HG02798 (cell line): ENCODE measurements at regions not wholly inside any gene's neighbourhood (a gene's known extent, or its start where the extent isn't known, plus 50 kb on each side); places are given as distances from the start of the nearest gene placed in this dataset.
"Not testable (repeated sequence)": the region's sequence is repeated elsewhere in the genome, so short reads cannot be mapped to it uniquely, and the experiment has no call there.

Experiments
- ATAC-seq: cut with Tn5 transposase; IDR thresholded peaks from one replicate; pipeline ENCODE4 v1.9.1; 2021; ENCODE audit warnings: mild to moderate bottlenecking; ENCODE audit not compliant: unreplicated experiment, poor library complexity

DNA sequence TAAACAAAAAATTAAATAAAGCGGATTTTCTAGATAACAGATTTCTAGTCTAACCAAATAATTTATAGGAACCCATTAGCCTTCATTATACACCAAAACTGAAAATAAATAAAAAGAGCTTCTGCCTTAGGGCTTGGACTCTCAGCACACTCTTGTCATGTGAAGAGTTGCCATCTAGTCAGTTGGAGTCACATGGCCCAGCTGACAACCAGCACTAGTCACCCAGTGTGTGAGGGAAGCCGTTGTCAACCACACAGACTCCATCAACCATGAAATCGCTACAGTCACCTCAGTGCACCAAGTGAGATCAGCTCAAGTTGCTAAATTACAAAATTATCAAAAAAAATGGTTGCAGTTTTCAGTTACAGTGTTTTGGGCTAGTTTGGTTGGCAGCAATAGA lies 470.0 kb downstream of the GASK1B start:
- ATAC-seq, result no peak

DNA sequence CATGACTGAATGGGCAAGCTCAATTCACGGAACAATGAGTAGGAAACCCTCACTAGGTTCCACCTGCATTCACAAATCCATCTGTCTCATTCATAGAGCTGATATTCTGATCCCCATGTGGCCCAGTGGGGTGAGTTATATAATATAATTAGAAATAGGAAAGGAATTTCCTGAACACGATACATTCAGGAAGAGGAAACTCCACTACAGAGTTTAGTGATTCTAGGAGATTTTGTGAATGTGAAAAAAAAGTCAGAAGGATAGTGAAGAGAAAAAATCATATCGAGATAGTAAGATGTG lies 471.2 kb downstream of the GASK1B start:
- ATAC-seq, result no peak

DNA sequence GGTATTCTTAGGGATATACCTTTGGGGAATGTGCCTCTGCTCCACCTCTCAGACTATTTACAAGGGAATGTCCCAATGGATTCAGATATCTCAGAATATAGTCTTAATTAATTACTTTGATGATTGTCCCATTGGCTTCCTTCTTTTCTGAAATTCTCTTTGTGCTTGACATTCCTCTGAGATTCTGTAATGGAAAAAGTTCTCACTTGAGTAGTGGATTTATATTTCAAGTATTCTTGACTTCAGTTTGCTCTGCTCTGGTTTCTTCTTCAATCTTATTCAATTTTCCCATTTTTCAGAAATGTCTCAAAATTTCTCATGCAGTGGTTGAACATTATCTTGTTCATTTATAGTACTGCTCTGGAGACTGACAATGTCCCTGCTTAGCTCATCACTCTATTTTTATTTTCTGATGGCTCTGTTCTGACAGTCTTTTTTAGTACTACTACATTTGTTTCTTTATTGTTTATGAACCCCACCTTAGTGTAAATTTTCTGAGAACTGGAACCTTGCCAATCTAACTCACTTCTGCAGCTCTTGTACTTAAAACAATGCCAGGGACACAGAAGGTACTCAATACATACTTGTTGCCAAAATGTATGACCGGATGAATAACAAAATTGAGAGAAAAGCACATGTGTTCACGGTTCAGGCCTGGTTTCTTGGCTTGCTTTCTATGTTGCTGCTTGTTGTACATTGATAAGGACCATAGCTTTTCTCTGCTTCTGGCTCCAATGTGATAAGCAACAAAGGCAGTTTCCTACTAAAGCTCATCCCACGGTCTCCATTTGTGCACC lies 471.7 kb downstream of the GASK1B start:
- ATAC-seq, result no peak

DNA sequence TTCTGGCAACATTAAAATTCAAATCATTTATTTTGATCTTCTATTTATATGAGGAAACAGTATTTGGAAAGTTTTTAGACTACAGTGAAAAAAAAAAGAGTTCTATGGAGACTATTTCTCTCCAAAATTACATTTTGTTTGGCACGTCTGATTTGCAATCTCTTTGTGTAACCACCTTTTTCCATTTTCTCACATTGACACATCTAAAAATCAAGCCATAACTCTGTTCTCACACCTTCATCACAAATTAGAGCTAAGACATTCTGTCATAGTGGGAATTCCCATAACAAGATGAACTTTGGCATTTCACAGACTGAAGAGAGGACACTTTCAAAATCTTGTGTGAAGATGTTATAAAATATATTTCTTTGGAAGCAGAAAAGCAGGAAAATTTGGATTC lies 468.9 kb downstream of the GRIA2 start:
- no peak for ATAC-seq

DNA sequence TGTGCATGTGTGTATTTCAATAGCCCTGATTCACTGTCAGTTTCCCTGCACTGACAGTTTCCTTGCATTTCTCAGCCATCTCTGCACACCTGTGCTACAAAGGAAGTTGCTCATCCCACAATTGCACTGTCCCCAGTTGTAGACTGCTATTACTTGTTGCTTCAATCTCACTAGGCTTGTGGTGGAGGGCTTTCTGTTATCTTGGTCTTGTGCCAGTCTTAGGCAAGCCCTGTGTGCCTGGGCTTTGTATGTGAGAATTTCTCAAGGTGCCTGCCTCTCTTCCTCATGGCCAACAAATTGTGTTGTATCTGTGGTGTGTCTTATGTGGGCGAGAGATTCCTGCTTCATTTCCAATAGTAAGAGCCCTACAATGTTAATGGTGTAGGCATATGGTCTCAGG lies 467.4 kb downstream of the GRIA2 start:
- ATAC-seq, result no peak

DNA sequence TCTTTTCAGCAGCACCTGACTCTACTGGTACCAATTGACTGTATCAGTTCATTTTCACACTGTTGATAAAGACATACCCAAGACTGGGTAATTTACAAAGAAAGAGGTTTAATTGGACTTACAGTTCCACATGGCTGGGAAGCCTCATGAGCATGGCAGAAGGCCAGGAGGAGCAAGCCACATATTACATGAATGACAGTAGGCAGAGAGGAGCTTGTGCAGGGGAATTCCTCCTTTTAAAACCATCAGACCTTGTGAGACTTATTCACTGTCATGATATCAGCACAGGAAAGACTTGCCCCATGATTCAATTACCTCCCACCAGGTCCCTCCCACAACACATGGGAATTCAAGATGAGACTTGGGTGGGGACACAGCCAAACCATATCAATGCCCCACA lies 458.8 kb downstream of the GRIA2 start:
- ATAC-seq, result not testable (repeated sequence)

DNA sequence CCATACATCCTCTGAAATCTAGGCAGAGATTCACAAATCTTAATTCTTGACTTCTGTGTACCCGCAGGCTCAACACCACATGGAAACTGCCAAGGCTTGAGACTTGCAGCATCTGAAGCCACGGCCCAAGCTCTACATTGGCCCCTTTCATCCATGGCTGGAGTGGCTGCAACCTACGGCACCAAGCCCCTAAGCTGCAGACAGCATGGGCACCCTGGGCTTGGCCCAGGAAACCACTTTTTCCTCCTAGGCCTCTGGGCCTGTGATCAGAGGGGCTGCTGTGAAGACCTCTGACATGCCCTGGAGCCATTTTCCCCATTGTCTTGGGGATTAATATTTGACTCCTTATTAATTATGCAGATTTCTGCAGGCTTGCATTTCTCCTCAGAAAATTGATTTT lies 457.9 kb downstream of the GRIA2 start:
- no peak for ATAC-seq

DNA sequence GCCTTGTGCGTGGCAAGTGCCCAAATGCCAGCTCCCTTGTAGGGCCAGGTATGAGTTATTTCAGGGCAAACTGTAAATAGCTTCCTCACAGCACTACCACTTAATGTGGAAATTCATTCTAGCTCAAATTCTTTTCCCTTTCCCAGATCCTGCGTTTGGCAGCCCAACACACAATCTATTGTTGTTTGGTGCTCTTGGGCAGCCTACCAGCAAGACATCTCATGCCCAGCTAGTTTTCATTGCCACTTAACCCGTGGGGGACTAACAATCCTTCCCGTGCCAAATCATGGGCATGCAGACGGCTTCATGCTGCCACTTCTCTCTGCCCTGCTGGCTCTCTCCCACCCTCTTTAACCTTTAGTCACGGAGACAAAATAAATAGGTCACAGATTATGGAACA lies 454.2 kb downstream of the GRIA2 start:
- ATAC-seq, result no peak

DNA sequence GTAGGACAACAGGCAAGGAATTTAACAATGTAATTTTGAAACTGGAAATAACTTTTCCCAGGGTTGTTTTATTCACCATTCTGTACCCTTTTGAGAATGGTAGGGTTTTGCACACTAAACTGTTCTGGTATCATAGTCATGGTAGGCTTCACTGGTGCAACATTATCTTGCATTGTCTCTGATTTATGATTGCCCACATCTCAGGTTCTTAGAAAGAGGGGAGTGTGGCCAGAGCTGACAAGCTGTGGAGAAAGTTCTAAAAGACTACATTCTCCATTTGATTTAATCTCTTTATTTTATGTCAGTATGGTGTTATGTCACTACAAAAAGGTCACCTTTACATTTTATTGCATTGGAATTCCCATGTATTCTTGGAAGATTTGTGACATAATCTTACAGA lies 447.3 kb downstream of the GRIA2 start:
- ATAC-seq, result no peak

DNA sequence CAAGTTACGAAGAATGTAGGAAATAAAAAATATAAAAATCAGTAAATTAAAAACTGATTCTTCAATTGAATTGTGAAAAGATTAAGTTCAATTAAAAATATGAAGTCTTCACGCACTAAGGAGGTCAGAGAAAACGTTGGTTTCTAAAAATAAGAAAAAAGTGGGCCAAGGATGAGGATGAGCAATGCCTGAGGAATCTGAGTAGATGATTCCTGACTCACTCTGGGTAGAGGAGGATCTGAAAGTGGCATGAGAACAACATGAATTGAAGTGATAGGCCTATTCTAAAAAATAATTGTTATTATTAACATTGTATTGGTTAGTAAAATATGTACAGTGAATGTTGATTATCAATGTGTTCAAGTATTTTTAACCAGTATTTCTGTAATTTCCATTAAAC lies 444.2 kb downstream of the GRIA2 start:
- ATAC-seq, result no peak

DNA sequence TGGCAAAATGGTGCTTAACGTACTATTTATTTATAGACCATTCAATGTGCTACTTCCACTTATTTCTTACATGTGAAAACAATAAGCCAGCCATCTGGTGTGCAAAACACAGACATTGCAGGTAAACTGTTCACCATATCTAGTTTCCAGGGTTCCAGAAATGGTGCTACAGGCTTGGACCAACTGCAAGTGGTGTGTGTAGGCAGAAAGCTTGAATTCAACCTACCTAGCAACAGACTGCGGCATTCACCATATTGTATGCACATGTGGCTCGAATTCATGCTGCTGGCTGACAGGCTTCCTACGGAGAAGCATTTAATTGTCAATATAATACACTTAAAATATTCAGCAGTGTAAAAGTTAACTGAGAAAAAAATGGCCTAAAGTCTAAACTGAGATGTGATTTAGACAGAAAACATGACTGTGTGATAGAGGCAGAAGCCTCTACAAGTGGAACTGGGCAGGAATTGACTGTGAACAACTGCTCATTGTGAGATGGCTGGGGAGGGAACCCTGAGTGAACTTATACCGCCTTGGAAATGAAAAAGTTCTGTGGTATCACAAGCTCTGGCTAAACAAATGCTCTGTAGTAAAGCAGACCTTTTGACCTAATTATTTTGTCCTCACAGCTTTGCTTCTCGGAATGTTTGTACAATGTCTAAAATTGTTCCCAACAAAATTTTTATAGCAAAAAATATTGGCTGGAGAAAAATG lies 434.7 kb downstream of the GRIA2 start:
- ATAC-seq, result no peak

DNA sequence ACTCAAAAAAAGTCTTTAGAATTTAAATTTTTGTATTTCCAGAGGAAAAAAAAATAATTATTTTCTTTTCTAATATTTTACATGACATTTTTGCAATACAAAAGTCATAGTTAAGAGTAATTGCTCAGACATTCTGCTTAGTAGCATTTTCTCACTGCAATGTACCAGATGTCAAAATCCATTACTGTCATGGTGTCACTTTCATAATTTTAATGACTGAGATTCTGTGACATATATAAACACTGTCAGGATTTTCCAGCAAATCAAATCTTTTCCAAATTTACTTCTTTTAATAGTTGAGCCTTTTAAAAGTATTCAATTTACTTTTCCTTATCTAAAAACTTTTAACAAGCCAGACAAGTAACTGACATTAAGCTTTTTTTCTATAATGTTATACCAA lies 422.7 kb downstream of the GRIA2 start:
- no peak for ATAC-seq

DNA sequence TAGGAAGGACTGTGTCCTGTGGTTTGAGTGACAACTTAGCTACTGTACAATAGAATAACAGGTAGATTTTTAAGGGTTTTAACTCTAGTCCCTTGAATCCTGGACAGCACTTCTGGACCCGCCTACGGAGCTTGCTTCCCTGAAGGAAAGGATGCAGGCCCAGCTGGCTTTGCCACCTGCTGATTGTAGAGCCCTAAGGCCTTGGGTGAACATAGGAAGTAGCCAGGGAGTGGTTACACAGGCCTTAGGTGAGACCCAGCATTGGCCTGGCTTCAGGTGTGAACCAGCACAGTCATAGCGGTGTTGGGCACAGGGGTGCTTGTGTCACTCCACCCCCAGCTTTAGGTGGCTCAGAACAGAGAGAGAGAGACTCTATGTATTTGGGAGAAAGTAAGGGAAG lies 413.5 kb downstream of the GRIA2 start:
- ATAC-seq, result no peak

DNA sequence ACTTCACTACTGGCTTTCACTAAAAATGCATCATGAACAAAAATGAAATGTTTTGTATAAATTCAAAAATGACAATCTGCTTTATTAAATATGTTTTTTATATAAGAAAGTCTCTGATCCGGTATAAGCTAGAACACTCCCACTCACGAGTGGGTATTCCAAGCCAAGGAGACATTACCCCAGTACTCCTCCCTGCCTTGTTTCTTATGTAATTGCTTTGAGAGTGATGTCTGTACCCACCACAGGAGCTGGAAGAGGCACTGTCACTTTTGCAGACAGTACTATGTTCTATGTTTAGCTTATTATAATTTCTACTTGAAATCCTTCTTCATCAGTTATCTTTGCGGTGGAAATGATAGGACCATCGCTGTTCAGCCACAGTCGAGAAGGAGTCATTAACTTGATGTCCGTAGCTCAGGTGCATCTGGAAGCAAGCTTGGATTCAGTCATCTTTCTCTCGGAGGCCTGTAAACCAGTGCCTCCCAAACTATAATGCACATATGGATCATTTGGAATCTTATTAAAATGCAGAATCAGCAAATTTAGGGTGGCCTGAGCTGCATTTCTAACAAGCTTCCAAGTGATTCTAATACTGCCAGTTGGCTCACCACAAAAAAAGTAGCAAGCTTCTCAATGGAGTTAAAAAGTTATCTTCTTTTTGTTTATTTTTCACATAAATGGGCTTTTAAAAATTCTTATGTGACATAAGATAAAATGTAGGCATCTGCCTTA lies 396.4 kb downstream of the GRIA2 start:
- no peak for ATAC-seq

DNA sequence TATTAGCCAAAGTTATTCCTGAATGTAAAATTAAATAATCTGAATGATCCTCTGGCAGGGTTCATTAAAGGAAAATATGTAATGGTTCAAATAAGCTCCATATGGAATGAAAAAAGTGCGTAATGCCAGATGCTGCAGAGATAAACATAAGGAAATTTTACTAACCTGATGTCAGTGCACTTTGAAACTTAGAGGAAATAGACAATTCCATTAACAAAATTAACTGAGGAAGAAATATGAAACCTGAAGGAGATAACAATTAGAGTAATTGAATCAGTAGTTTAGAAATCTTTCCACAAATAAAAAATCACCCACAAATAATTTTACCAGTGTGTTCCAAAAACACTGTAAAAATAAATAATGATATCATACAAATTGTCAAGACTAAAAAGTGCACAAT lies 387.5 kb downstream of the GRIA2 start:
- no peak for ATAC-seq

DNA sequence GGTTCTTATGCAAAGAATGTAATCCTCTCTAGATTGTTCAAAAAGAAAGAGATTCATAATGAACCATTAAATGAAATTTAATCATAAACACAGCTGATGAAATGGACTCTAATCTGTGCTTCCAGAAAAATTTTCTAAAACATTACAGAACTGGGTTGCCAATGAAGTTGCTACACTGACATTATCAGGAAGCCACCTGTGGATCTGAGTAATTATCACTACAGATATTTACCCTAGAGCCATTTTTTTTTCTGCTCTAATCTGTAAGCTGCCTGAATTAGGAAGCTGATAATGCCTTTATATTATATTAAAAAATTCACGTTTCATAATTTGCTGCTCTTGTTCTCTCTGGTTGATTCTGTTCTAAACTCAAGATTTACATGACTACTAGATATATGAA lies 380.1 kb downstream of the GRIA2 start:
- ATAC-seq, result no peak

DNA sequence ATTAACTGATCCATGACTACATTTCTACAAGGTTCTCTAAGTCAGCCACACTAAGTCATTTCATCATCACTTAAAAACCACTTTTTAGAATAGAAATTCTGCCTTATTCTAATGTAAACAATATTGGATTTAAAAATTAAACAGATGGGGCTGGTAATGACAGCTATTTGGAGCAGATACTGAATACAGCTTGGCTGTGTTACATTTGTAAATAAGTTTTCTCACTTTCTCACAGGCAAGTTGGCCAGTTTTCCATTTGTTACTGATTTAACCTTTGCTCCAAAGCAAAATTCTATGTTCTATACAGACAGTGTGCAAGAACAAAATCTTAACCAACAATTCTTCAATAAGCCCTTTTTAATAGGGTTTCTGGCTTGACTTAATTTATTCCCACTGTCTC lies 370.7 kb downstream of the GRIA2 start:
- no peak for ATAC-seq

DNA sequence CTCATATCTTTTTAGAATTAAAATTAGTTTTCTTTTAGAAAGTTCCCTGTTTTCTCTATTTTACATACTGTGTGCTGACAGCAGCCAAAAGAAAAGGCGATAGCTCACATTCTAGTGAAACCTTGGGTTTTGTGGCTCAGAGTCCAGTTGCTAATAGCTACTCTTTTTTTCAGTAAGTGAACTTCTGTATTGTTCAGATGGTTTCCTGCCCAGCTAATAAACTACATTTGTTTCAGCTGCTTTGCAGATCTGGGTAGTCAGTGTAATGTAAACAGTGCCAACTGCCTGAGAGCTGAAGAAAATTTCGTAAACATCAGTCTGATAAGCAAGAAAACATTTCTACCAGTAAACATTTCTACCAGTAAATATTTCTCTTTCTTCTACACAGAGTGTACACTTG lies 370.2 kb downstream of the GRIA2 start:
- ATAC-seq, result no peak

DNA sequence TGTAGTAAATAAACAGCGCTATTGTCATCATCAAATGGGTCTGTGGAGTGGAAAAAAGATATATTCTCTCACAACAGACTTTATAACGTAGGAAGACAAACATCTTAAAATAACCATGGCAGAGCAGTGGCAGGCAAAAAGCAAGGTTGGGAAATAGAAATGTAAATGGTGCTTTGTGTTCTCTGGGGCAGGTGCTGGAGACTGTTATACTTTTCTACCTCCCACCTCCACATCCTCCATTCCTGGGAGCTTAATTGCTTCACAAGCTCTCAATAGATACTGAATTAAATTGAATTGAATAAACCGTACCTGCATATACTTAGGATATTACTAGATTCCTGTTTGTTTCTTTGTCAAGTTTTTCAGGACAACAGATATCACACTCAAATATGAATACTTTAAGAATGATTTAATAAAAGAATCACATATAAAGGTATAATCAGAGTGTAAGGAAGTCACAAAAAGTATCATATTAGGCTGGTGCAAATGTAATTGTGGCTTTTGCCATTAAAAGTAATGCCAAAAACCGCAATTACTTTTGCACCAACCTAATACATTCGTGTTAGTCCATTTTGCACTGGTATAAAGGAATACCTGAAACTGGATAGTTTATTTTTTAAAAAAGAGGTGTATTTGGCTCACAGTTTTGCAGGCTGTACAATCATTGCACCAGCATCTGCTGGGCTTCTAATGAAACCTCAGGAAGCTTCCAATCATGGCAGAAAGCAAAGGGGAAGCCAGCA lies 367.3 kb downstream of the GRIA2 start:
- ATAC-seq, result no peak

DNA sequence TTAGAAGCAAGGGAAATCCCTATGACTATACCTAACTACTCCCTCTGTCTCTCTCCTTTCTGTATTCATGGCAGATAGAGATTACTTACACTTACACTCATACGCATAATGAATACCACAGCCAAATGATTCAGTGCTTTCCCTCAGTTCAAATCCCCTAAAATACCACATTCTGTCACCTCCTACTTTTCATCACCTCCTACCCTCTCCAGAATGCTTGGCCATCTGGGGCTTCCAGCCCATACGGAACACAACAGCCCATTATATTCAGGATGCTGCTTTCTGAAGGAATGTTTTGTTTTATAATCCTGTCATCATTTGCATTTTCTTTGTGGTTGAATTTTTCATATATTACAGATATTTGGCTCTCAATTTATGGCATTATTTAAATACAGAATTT lies 361.6 kb downstream of the GRIA2 start:
- ATAC-seq, result no peak

DNA sequence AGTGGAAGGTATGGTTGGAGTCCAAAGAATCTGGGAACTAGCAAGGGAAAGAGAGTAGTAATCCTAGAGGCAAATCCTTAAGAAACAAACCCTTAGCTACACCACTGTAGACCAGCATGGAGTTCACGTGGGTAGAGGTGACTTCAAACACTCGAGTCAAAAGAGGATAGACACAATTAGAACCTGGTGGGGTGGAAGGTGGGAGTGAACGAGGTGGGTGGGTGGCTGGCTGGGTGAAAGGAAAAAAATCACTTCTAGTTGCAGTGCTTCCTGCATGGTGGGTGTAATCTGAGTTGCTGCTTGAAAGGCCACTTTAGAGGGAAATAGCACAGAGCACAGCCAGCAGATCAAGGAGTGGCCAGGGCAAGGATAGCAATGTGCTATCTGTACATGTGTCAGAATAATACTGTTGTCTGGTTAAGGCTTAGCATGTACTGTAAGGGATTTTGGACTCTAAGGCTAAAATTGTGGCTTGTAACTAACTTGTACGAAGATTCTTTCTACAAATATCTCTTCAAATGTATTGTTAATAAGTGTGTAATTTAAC lies 356.2 kb downstream of the GRIA2 start:
- no peak for ATAC-seq
